ENCODE measurements at regions not wholly inside any gene's neighbourhood (a gene's known extent, or its start where the extent isn't known, plus 50 kb on each side); places are given as distances from the start of the nearest gene placed in this dataset.

- Mint-ChIP-seq H3K9me3 (no peaks in the 10 kb centered on the region), H3K4me1 (ENCODE audit: low read depth in 2 of 2) (peaks cover 0 to under 1% of the 10 kb centered on the region in 2 donors), H3K27me3 (no peaks in the 10 kb centered on the region), H3K27ac (no peak overlapping the region), H3K36me3 (no peaks in the 10 kb centered on the region), H3K4me3 (no peak overlapping the region)
- ATAC-seq, result no peak
- DNase-seq (ENCODE audit: low spot score), result no peak
Observed at GRCh38 chr1:234779160-234779538, 169.2 kb upstream of the IRF2BP2 start.

GRCh38 chr1:234778221-234779159 is 168.5 kb upstream of the IRF2BP2 start:
- no peak overlapping the region for H3K4me3 Mint-ChIP-seq
- no peak overlapping the region for H3K27ac Mint-ChIP-seq
- H3K27me3 Mint-ChIP-seq, result no peaks in the 10 kb centered on the region
- H3K36me3 Mint-ChIP-seq, result no peaks in the 10 kb centered on the region
- H3K4me1 Mint-ChIP-seq (ENCODE audit: low read depth in 2 of 2), result peaks cover 0 to 4% of the 10 kb centered on the region in 2 donors
- ATAC-seq (peak; percentile 21 to 44), DNase-seq (ENCODE audit: low spot score) (no peak)
- H3K9me3 Mint-ChIP-seq, result no peaks in the 10 kb centered on the region

GRCh38 chr1:234777856-234778220 is 167.9 kb upstream of the IRF2BP2 start:
- DNase-seq (ENCODE audit: low spot score), result no peak

GRCh38 chr1:234776876-234777855 is 167.2 kb upstream of the IRF2BP2 start:
- no peaks in the 10 kb centered on the region for H3K27me3 Mint-ChIP-seq
- peaks cover 6% of the 10 kb centered on the region for H3K36me3 Mint-ChIP-seq
- H3K27ac Mint-ChIP-seq, result no peak overlapping the region
- peaks cover 10 to 11% of the 10 kb centered on the region in 2 donors for H3K4me1 Mint-ChIP-seq (ENCODE audit: low read depth in 2 of 2)
- H3K4me3 Mint-ChIP-seq, result no peak overlapping the region
- ATAC-seq (no peak), DNase-seq (ENCODE audit: low spot score) (no peak)
- no peaks in the 10 kb centered on the region for H3K9me3 Mint-ChIP-seq

More at GRCh38 chr1:234777856-234778220, 167.9 kb upstream of the IRF2BP2 start:
- no peak for ATAC-seq
- H3K4me3 Mint-ChIP-seq, result no peak overlapping the region
- H3K27me3 Mint-ChIP-seq, result no peaks in the 10 kb centered on the region
- H3K36me3 Mint-ChIP-seq, result peaks cover 4% of the 10 kb centered on the region
- H3K9me3 Mint-ChIP-seq, result no peaks in the 10 kb centered on the region
- H3K4me1 Mint-ChIP-seq (ENCODE audit: low read depth in 2 of 2), result peaks cover 4 to 6% of the 10 kb centered on the region in 2 donors
- H3K27ac Mint-ChIP-seq, result no peak overlapping the region

GRCh38 chr1:234776256-234776875 is 166.4 kb upstream of the IRF2BP2 start:
- ATAC-seq (no peak), DNase-seq (ENCODE audit: low spot score) (no peak)
- Mint-ChIP-seq H3K9me3 (no peaks in the 10 kb centered on the region), H3K36me3 (peaks cover 6% of the 10 kb centered on the region), H3K4me1 (ENCODE audit: low read depth in 2 of 2) (peaks cover 18 to 19% of the 10 kb centered on the region in 2 donors), H3K27me3 (no peaks in the 10 kb centered on the region), H3K27ac (no peak overlapping the region), H3K4me3 (no peak overlapping the region)

GRCh38 chr1:234775477-234776246 is 165.7 kb upstream of the IRF2BP2 start:
- Mint-ChIP-seq H3K27me3 (no peaks in the 10 kb centered on the region), H3K4me1 (ENCODE audit: low read depth in 2 of 2) (peaks cover 25% of the 10 kb centered on the region in 2 donors), H3K27ac (no peak overlapping the region), H3K36me3 (peaks cover 6% of the 10 kb centered on the region), H3K4me3 (no peak overlapping the region), H3K9me3 (no peaks in the 10 kb centered on the region)
- no peak for ATAC-seq
- DNase-seq (ENCODE audit: low spot score), result no peak

- H3K27me3 Mint-ChIP-seq, result no peaks in the 10 kb centered on the region
- H3K36me3 Mint-ChIP-seq, result peaks cover 6% of the 10 kb centered on the region
- no peak overlapping the region for H3K4me3 Mint-ChIP-seq
- DNase-seq (ENCODE audit: low spot score) (no peak), ATAC-seq (peak in 1 of 2 donors; percentile 21)
- peaks cover 29 to 31% of the 10 kb centered on the region in 2 donors for H3K4me1 Mint-ChIP-seq (ENCODE audit: low read depth in 2 of 2)
- H3K9me3 Mint-ChIP-seq, result no peaks in the 10 kb centered on the region
- no peak overlapping the region for H3K27ac Mint-ChIP-seq
Observed at GRCh38 chr1:234774971-234775370, 165.0 kb upstream of the IRF2BP2 start.

GRCh38 chr1:234773936-234774677 is 164.1 kb upstream of the IRF2BP2 start:
- no peaks in the 10 kb centered on the region for H3K27me3 Mint-ChIP-seq
- H3K4me3 Mint-ChIP-seq, result no peak overlapping the region
- peaks cover 6% of the 10 kb centered on the region for H3K36me3 Mint-ChIP-seq
- no peak overlapping the region for H3K27ac Mint-ChIP-seq
- ATAC-seq, result no peak
- peaks cover 36 to 39% of the 10 kb centered on the region in 2 donors for H3K4me1 Mint-ChIP-seq (ENCODE audit: low read depth in 2 of 2)
- H3K9me3 Mint-ChIP-seq, result no peaks in the 10 kb centered on the region
- no peak for DNase-seq (ENCODE audit: low spot score)

GRCh38 chr1:234772345-234773147 is 162.6 kb upstream of the IRF2BP2 start:
- H3K4me1 Mint-ChIP-seq (ENCODE audit: low read depth in 2 of 2), result peaks cover 49 to 53% of the 10 kb centered on the region in 2 donors
- ATAC-seq (peak; percentile 96), DNase-seq (ENCODE audit: low spot score) (peak; percentile 95)
- H3K27ac Mint-ChIP-seq, result peak overlapping the region in 1 of 2 donors; percentile 100
- H3K9me3 Mint-ChIP-seq, result no peaks in the 10 kb centered on the region
- H3K27me3 Mint-ChIP-seq, result no peaks in the 10 kb centered on the region
- H3K4me3 Mint-ChIP-seq, result peak overlapping the region; percentile 84
- peaks cover 6% of the 10 kb centered on the region for H3K36me3 Mint-ChIP-seq

GRCh38 chr1:234771642-234772344 is 161.8 kb upstream of the IRF2BP2 start:
- ATAC-seq (no peak), DNase-seq (ENCODE audit: low spot score) (no peak)
- Mint-ChIP-seq H3K4me3 (peak overlapping the region; percentile 84), H3K9me3 (no peaks in the 10 kb centered on the region), H3K27me3 (no peaks in the 10 kb centered on the region), H3K36me3 (peaks cover 6% of the 10 kb centered on the region), H3K27ac (peak overlapping the region in 1 of 2 donors; percentile 100), H3K4me1 (ENCODE audit: low read depth in 2 of 2) (peaks cover 57 to 60% of the 10 kb centered on the region in 2 donors)

- Mint-ChIP-seq H3K4me3 (peak overlapping the region; percentile 84), H3K27ac (peak overlapping the region in 1 of 2 donors; percentile 100)
- DNase-seq (ENCODE audit: low spot score), result no peak
Observed at GRCh38 chr1:234770924-234771540, 161.1 kb upstream of the IRF2BP2 start.

More at GRCh38 chr1:234770924-234771540, 161.1 kb upstream of the IRF2BP2 start:
- peaks cover 6% of the 10 kb centered on the region for H3K36me3 Mint-ChIP-seq
- H3K9me3 Mint-ChIP-seq, result no peaks in the 10 kb centered on the region
- ATAC-seq, result no peak
- peaks cover 58 to 61% of the 10 kb centered on the region in 2 donors for H3K4me1 Mint-ChIP-seq (ENCODE audit: low read depth in 2 of 2)
- H3K27me3 Mint-ChIP-seq, result no peaks in the 10 kb centered on the region

Data from natural killer cell treated with Interleukin-12 subunit alpha and Interleukin-12 subunit beta and Interleukin-15 and Interleukin-18, amount 100 ng/mL, for 72 hours (primary cell).